GM19351 (cell line): ENCODE measurements at regions not wholly inside any gene's neighbourhood (a gene's known extent, or its start where the extent isn't known, plus 50 kb on each side); places are given as distances from the start of the nearest gene placed in this dataset.
"Not testable (repeated sequence)": the region's sequence is repeated elsewhere in the genome, so short reads cannot be mapped to it uniquely, and the experiment has no call there.

Experiments
- ATAC-seq: cut with Tn5 transposase; IDR thresholded peaks from one replicate; pipeline ENCODE4 v1.9.1; 2021; ENCODE audit warnings: mild to moderate bottlenecking, moderate library complexity; ENCODE audit not compliant: unreplicated experiment

DNA sequence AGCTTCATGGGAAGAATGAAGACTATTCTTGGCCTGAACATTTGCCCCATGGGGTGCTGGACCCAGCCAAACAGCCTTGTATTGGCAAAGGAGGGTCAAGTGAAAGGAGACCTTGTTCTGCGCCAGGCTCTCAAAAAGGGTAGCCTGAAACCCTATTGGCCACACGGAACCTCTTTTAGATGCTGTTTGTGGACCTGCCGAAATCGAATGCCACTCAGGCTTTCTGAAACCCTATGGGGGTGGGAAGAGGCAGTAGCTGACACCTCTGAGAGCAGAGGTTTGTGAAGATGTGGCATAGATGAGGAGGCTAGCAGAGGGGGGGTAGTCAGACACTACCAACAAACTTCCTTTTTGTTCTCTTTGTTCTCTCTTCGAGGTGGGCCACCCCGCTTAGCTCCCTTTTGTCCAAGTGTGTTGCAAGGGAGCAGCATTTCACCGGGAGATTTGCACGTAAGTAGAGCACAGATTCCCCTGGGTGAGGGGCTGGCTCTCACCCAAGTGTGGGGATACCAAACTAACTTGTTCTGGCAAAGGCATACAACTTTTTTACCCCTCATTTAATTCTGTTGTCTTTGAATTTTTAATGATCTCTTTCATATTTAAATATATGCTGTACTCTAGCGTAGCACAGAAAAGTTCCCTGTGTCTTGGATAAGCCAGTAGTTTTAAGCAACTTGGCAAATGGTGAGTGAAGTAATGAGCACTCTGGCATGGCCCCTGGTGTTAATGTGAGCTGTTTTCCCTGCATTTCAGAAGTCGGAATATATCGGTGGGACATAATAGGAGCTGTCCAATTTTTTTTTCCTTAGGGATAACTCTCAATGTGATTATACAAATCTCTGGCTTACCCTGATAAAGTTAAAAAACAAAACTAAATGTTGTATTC is 107.7 kb downstream of the SEPTIN7 start:
- ATAC-seq, result no peak

DNA sequence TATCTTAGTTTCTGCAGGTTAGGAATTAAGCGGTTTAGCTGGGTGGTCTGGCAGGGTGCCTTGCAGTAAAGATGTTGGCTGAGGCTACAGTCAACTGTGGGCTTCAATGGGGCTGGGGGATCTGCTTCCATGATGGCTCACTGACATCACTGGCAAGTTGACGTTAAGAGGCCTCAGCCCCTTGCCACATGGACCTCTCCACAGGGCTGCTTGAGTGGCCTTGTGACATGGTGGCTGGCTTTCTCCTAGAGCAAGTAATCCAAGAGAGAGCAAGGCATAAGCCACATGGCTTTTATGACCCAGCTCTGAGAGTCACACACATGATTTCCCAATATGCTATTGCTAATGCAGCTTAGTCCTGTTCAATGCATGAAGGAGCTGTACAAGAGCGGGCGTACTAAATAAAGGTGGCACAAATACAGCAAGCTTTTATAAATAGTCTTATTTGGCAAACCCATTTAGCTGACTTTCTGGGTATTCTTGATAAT is 109.1 kb downstream of the SEPTIN7 start:
- no peak for ATAC-seq

DNA sequence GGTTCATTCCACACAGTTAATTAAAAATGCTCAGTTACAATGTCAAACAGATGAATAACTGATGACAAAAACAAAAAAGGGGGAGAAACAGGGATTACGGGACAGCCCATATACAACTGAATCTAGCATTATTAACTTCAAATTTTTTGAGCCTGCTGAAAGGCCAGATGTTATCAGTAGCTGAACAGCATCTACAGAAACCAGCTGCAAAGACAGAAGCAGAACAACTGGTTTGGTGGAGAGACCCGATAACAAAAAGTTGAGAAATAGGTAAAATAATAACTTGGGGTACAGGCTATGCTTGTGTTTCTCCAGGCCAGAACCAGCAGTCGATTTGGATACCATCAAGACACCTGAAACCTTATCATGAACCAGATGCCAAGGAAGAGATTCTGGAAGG is 109.8 kb downstream of the SEPTIN7 start:
- ATAC-seq, result not testable (repeated sequence)

DNA sequence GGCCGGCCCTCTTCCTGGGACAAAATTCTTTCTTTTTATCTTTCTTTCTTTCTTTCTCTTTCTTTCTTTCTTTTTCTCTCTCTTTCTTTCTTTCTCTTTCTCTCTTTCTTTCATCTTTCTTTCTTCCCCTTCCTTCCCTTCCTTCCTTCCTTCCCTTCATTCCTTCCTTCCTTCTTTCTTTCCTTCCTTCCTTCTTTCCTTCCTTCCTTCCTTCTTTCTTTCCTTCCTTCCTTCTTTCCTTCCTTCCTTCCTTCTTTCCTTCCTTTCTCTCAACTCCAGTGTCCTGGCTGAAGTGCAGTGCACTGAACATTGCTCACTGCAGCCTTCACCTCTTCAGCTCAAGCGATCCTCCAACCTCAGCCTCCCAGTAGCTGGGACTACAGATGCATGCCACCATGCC is 112.5 kb downstream of the SEPTIN7 start:
- not testable (repeated sequence) for ATAC-seq

DNA sequence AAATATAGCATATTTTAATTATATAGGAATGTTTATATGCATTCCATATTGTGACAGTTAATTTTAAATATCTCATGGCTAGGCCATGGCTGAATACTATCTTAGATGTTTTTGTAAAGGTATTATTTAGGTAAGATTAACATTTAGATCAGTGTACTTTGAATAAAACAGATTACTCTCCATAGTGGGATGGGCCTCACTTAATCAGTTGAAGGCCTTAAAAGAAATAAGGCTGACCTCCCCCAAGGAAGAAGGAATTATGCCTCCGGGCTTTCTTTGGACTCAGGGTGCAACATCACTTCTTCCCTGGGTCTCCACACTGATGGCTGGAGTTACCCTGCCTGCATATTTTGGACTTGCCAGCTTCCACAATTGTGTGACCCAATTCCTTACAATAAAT is 113.4 kb downstream of the SEPTIN7 start:
- not testable (repeated sequence) for ATAC-seq

DNA sequence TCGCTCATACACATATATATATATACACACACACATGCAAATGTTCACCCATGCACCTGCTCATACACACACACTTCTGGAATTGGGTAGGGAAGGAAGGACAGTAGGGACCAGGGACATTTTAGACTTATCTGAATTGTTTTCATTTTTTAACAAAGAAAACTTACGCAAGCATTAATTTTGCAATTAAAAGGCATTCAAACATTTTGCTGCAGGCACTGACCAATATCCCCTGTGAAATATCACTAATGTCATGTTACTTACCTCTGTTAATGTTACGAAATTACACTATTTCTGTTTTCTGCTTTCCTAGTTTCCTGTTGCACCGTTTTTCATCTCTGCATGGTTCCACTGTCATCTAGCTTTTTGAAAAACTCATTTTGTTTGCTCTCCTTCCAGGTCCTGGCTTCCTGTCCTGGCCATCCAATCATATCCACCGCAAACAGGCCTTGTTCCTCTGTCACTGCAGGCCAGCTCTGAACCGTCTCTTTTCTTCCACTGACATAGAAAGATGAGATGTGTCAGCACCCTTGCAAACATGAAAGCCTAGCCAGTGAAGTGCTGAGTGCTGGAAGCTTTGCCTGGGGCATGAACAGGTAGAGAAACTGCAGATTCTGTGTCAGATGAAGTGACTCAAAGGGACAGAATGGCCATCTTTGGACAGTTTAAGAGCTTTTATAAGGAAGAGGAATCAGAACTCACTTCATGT is 114.5 kb downstream of the SEPTIN7 start:
- ATAC-seq, result not testable (repeated sequence)

DNA sequence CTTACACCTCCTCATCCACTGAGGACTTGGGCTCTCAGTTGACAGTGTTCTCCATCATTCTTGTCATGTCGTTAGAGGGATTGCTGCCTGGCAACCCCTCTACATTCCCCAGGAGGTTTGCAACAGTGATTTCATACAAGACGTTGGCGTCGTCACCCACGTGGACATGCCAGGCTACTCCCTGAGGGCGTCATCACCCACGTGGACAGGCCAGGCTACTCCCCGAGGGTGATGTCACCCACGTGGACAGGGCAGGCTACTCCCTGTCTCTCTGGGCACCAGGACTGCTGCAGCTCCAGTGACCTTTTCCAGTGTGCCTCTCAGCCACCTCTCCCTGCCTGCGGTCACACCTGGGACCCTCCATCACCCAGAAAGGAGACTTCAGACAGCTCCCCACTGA is 117.4 kb downstream of the SEPTIN7 start:
- not testable (repeated sequence) for ATAC-seq

DNA sequence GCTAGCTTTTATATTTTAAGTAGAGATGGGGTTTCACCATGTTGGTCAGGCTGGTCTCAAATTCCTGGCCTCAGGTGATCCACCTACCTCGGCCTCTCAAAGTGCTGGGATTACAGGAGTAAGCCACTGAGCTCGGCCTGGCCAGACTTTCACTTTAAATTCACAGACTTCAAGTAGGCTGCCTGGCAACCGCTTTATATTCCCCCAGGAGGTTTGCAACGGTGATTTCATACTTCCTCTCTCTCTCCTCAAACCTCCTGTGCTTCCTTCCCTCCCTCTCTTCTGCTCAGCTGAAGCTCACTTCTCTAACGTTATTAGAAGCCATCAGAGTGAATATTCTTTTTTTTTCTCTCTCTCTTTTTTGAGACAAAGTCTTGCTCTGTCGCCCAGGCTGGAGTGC is 118.8 kb downstream of the SEPTIN7 start:
- ATAC-seq, result peak; percentile 60

DNA sequence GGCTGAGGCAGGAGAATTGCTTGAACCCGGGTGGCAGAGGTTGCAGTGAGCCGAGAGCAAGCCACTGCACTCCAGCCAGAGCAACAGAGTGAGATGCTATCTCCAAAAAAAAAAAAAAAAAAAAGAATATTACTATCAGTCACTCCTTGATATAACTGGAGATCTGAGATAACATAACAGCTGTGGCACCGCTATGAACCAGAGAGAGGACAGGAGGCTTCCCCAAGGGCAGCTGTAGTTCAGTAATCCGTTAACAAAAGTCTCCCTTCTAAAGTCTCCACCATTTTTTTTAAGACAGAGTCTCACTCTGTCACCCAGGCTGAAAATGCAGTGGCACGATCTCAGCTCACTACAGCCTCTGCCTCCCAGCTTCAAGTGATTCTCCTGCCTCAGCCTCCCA is 120.5 kb downstream of the SEPTIN7 start:
- ATAC-seq, result not testable (repeated sequence)

DNA sequence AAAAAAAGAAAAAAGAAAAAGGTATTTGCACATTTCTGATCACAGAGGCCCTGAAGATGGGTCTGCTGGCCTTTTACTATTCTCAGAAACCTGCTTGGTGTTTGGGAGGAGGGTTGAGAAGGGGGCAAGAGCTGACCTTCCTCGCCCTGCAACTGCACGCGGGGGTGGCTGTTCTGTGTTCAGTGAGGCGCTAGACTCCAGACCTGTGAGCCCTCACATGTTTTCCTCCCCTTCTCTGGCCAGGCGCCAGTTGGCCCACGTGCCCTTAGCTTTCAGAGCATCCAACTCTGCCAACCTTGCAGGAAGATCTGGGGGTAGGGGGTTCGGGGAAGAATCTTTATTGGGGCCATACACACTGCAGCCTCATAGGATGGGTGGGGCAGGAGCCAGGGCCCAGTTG is 123.8 kb downstream of the SEPTIN7 start:
- ATAC-seq, result not testable (repeated sequence)

DNA sequence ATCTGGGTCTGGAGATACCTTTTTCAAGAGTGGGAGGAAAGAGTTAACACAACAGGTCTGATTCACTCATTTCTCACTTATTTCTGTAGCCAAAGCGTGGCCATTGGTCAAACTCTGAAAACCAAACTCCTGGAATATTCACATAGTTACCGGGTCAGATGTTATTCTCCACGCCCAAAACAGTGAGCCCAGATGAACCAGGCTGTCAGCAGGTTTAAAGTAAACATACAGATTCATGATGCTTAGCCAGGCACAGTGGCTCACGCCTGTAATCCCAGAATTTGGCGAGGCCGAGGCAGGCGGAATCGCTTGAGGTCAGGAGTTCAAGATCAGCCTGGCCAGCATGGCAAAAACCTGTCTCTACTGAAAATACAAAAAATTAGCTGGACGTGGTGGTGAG is 126.1 kb downstream of the SEPTIN7 start:
- ATAC-seq, result not testable (repeated sequence)

DNA sequence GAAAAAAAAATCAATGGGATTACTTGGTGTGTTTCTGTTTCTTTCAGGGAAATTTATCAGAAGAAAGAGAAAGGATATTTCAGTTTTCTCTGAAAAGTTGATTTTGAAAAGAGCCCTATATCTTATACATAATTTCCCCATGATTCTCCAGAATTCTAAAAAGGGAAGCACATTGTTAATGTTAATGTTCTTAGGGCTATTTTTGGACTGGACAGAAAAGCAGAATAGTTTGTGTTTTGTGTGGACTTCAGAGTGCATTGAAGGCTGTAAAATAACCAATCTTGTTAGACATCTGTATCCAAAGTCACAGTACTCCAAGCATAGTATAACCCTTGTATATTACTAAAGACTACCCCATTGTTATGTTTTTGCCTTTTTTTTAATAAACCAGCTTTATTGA is 130.3 kb downstream of the SEPTIN7 start:
- ATAC-seq, result not testable (repeated sequence)

DNA sequence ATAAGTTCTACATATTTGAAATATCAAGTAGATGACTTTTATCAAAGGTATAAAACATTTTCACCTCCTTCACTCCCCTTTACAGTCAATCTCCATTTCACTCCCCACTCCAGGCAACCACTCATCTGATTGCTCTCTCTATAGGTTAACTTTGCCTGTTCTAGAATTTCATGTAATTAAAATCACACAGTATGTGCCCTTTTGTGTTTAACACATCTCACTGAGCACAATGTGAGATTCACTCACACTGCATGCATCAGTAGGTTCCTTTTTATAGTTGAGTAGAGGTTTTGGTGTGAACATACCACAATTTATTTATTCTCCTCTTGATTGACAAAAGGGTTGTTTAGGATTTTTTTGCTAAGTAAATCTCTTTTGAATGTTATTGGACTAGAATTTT is 130.7 kb downstream of the SEPTIN7 start:
- ATAC-seq, result not testable (repeated sequence)

DNA sequence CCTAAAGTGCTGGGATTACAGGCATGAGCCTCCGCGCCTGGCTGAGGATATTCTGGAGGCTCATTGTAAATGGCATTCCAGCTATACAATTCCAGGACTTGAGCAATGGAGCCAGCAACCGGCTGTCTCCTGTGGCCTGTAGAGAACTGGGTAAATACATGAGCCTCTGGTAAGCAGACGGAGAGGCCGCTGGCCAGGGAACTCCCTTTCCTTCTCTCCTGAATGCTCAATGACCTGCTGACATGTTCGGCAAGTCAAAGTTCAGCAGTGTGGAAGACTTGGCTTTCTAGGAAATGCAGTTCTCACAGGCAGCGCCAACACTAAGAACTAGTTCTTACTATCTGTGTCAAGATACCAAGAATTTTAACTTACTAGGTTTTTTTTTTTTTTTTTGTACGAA is 139.8 kb downstream of the SEPTIN7 start:
- not testable (repeated sequence) for ATAC-seq

DNA sequence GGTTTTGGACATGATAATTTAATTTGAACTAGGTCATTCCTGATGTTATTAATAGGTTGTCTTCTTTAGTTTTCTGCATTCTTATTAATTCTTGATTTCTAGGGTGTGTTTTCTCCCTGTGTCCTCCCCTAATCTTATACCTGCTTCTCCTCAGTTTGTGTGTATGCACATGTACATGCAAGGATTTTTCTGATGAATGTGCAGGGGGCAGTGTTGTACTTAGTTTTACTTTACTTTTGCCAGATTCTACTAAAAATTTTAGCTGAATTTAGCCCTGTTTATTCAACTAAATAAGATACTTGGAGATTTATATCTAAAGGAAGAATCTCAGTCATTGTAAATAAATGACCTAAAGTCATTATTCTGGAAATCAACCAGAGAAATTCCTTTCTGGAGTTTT is 144.8 kb downstream of the SEPTIN7 start:
- ATAC-seq, result not testable (repeated sequence)

DNA sequence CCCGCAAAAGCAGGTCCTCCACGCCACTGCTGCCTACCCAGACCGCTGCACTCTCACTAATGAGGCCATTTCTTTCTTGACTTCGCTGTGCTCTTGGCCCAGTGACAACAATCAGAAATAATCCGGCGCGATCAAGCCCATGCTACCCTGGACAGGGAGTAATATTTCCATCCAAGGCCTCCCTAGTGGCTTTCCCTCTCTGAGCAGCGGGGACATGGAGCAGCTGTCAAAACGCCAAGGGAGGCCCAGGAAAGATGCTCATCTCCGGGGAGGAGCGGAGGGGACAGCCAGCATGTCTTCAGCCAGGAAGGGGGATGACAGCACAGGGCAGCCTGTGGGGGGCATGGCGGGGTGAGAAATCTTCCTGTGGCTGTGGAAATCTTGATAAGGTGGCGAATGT is 154.9 kb downstream of the SEPTIN7 start:
- ATAC-seq, result not testable (repeated sequence)

DNA sequence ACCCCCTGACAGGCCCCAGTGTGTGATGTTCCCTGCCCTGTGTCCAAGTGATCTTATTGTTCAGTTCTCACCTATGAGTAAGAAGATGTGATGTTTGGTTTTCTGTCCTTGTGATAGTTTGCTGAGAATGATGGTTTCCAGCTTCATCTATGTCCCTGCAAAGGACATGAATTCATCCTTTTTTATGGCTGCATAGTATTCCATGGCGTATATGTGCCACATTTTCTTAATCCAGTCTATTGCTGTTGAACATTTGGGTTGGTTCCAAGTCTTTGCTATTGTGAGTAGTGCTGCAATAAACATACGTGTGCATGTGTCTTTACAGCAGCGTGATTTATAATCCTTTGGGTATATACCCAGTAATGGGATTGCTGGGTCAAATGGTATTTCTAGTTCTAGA is 156.1 kb downstream of the SEPTIN7 start:
- ATAC-seq, result not testable (repeated sequence)

DNA sequence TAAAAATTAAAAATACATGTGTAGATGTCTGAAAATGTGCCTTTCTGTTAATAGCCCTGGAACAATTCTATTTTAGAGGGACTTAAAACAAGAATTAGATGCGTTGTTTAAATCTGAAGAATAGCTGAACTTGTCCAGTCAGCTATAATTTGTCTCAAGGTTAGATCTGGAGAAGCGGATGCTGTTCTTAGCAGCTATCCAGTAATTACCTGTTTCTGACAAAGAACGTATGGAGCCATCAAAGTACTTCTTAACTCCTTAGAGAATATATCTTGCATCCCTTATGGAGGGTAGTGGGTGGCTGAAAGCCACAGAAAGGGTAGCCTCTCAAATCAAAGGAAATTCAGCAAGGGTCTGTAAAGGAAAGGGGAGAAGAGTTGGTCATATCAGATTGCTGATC is 160.4 kb downstream of the SEPTIN7 start:
- ATAC-seq, result not testable (repeated sequence)

DNA sequence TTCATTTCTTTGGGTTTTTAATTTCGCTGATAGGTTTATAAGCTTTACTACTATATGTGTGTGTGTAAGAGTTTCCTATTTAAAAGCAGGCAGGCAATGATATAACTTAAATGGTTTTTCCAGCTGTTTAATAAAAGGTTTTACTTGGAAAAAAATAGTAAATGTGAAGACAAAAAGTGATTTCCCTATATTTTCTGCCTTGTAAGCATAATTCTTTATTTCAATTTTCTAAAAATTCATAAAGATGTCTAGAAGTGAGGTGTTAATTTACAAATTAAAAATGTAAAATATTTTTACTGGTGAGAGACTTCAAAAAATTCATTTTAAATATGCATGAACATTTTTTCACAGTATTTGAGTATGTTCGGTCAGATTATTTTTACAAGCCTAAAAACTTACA is 161.8 kb downstream of the SEPTIN7 start:
- ATAC-seq, result not testable (repeated sequence)

DNA sequence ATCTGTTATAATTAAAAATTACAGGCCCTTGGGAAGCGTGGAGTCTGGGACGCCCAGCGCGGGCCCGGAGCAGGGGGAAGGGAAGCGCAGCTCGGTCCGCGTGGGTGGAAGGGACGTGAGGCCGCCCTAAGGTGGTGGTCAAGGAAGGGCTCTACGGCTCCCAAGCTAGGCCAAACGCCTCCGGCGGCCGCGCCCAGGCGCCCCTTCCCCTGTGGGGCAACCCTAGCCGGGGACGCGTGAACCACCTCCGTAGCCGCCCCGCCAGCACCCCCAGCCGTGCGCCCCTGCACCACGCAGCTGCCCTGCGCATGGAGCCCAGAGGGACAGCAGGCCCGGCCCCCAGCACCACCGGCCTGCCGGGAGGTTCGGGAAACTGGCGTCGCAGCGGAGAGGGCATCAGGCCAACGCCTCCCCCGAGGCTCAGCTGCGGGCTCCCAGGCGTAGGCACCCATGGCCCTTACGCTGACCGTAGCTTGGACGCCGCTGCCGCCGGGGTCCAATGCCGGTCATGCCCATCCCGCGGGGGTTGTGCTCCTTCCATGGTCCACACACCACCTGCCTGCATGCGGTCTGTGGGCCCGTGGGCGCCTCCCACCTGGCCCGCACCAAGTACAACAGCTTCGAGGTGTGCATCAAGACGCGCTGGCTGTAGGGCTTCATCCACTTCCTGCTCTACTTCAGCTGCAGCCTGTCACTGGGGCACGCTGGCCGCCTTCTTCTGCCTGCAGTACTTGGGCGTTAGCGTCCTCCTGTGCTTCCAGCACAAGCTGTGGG is 166.7 kb downstream of the SEPTIN7 start:
- ATAC-seq, result no peak
